ENCODE measurements at regions not wholly inside any gene's neighbourhood (a gene's known extent, or its start where the extent isn't known, plus 50 kb on each side); places are given as distances from the start of the nearest gene placed in this dataset.

DNA sequence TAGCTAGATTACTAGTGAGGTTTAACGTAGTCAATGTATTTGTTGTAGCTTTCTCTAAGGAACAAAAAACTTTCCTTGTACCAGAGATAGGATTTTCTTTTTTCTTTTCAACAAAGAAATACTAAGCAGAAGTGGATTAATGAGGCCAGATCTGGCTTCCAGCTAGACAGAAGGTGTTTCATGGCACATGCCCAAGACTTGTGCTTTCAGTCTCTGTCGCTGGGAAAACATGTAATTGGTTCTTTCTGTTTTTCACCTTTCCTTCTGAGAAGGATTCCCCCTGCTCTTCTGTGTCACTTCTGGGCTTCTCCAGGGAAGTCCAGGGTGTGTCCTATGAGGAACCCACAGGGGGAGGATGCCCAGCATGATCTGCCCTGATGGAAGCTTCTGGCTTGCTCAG is 492.2 kb downstream of the CCSER2 start:
- Mint-ChIP-seq H3K4me3 (no peak overlapping the region), H3K27ac (no peak overlapping the region), H3K4me1 (peaks cover 25% of the 10 kb centered on the region), H3K27me3 (ENCODE audit: low read depth) (peaks cover 19% of the 10 kb centered on the region), H3K36me3 (no peaks in the 10 kb centered on the region), H3K9me3 (no peaks in the 10 kb centered on the region)
- TF ChIP-seq CTCF (IDR thresholded peaks at IDR 0.05; ENCODE audit: unreplicated experiment) = no peak
- no peak for DNase-seq (ENCODE audit: low spot score in 2 of 2, unreplicated experiment in 2 of 2)

DNA sequence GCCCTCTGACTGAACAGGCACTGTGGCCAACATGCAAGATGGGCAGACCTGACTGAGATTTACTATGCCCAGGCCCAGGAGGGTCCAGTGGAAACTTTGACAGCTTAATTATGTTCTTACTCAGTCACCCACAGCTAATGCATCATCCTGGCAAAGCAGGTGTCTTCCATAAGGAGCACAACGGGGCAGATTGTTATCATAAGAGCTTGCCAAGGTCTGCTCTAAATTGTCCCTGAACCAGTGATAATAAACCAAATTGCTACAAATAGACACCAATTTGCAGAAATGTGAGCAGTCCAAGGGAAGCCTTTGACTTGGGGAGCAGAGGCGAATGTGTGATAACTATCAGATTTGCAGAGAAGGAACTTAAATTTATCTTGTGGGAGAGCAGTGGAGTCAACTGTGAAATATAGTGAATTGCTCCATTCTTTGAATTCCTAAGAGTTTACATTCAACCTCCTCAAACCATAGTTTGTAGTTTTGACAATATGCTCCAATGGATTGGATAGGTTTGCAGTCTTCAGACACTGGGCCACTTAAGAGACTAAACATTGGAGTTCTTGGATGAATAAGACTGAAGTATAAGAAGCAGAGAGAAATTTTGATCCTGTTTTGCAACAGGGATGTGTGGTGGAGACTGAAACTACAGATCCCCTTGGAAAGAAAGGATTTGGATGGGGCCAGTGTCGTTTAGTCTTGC is 494.7 kb downstream of the CCSER2 start:
- Mint-ChIP-seq H3K27ac (peak overlapping the region; percentile 14), H3K27me3 (ENCODE audit: low read depth) (peaks cover 2% of the 10 kb centered on the region), H3K4me1 (peaks cover 31% of the 10 kb centered on the region), H3K9me3 (no peaks in the 10 kb centered on the region), H3K36me3 (no peaks in the 10 kb centered on the region), H3K4me3 (no peak overlapping the region)
- DNase-seq (ENCODE audit: low spot score in 2 of 2, unreplicated experiment in 2 of 2) = no peak
- TF ChIP-seq CTCF (IDR thresholded peaks at IDR 0.05; ENCODE audit: unreplicated experiment) = no peak

DNA sequence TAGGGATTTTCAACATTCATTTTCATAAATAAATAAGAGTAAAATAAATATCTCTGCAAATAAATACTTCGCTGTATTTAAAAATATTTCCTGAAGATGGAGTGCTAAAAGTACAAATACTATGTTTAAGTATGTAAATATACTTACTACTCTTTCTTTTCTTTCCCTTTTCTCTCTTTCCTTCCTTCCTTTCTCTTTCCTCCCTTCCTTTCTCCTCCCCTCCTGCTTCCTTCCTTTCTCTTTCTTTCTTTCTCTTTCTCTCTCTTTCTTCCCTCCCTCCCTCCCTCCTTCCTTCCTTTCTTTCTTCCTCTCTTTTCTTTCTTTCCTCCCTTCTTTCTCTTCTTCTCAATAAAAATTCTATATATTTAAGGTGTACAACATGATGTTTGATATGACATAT is 496.1 kb downstream of the CCSER2 start:
- TF ChIP-seq CTCF (IDR thresholded peaks at IDR 0.05; ENCODE audit: unreplicated experiment) = no peak
- no peak for DNase-seq (ENCODE audit: low spot score in 2 of 2, unreplicated experiment in 2 of 2)
- Mint-ChIP-seq H3K4me3 (no peak overlapping the region), H3K4me1 (peaks cover 26% of the 10 kb centered on the region), H3K27me3 (ENCODE audit: low read depth) (peaks cover 2% of the 10 kb centered on the region), H3K9me3 (no peaks in the 10 kb centered on the region), H3K27ac (no peak overlapping the region), H3K36me3 (no peaks in the 10 kb centered on the region)

GRCh38 chr10:84825330-84825729 is 496.9 kb downstream of the CCSER2 start:
- Mint-ChIP-seq H3K9me3 (no peaks in the 10 kb centered on the region), H3K27me3 (ENCODE audit: low read depth) (peaks cover 2% of the 10 kb centered on the region), H3K27ac (no peak overlapping the region), H3K4me3 (no peak overlapping the region), H3K4me1 (peaks cover 26% of the 10 kb centered on the region), H3K36me3 (no peaks in the 10 kb centered on the region)
- TF ChIP-seq CTCF (IDR thresholded peaks at IDR 0.05; ENCODE audit: unreplicated experiment) = no peak
- no peak for DNase-seq (ENCODE audit: low spot score in 2 of 2, unreplicated experiment in 2 of 2)

GRCh38 chr10:84826704-84827103 is 498.3 kb downstream of the CCSER2 start:
- no peak for TF ChIP-seq CTCF (IDR thresholded peaks at IDR 0.05; ENCODE audit: unreplicated experiment)
- no peak overlapping the region for H3K4me3 Mint-ChIP-seq
- no peaks in the 10 kb centered on the region for H3K36me3 Mint-ChIP-seq
- DNase-seq (ENCODE audit: low spot score in 2 of 2, unreplicated experiment in 2 of 2) = no peak
- no peaks in the 10 kb centered on the region for H3K27me3 Mint-ChIP-seq (ENCODE audit: low read depth)
- H3K9me3 Mint-ChIP-seq = no peaks in the 10 kb centered on the region
- no peak overlapping the region for H3K27ac Mint-ChIP-seq
- H3K4me1 Mint-ChIP-seq = peaks cover 24% of the 10 kb centered on the region

- Mint-ChIP-seq H3K36me3 (no peaks in the 10 kb centered on the region), H3K4me1 (peaks cover 13% of the 10 kb centered on the region), H3K9me3 (no peaks in the 10 kb centered on the region), H3K27ac (no peak overlapping the region), H3K4me3 (no peak overlapping the region), H3K27me3 (ENCODE audit: low read depth) (no peaks in the 10 kb centered on the region)
- DNase-seq (ENCODE audit: low spot score in 2 of 2, unreplicated experiment in 2 of 2) = no peak
- no peak for TF ChIP-seq CTCF (IDR thresholded peaks at IDR 0.05; ENCODE audit: unreplicated experiment)
These were observed 500.7 kb downstream of the CCSER2 start for GRCh38 chr10:84829131-84829530.

All from mesothelial cell of epicardium (in vitro differentiated cells).